ENCODE measurements at regions not wholly inside any gene's neighbourhood (a gene's known extent, or its start where the extent isn't known, plus 50 kb on each side); places are given as distances from the start of the nearest gene placed in this dataset.

GRCh38 chr14:53683229-53683628, 273.4 kb downstream of the BMP4 start:
- TF ChIP-seq CTCF (IDR thresholded peaks at IDR 0.05) = no peak
- Histone ChIP-seq H3K27ac (no peak overlapping the region), H3K9me3 (no peaks in the 10 kb centered on the region), H3K4me1 (no peaks in the 10 kb centered on the region), H3K27me3 (no peaks in the 10 kb centered on the region), H3K4me3 (no peak overlapping the region), H3K36me3 (no peaks in the 10 kb centered on the region), H3K9ac (ENCODE audit: low read depth in 2 of 2, low read length in 2 of 2) (no peak overlapping the region)
- intact Hi-C loops (cut with DNase I) = no loop called here
- no peak for DNase-seq

DNA sequence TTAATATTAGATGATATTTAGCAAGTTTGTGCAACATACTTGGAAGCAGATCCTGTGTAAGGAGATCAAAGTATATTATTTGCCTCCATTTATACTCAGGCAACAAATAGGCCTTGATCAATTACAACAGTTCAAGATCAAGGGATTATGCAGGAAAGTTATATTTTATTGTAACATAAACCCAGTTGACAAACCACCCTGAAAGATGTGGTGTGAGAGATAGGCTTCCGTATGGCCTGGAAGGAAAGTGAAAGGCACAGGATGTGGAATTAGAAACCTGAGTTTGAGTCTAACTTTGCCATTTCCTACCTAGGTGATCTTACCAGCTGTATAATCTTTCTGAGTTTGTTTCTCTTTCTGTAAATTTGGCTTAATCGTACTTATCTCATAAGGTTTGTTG, 284.1 kb downstream of the BMP4 start:
- intact Hi-C loops (cut with DNase I) = no loop called here
- H3K27ac ChIP-seq = no peak overlapping the region

GRCh38 chr14:53670701-53671100, 285.9 kb downstream of the BMP4 start:
- no peak for TF ChIP-seq CTCF (IDR thresholded peaks at IDR 0.05)
- H3K27me3 ChIP-seq = no peaks in the 10 kb centered on the region
- no peak overlapping the region for H3K4me3 ChIP-seq
- H3K9me3 ChIP-seq = no peaks in the 10 kb centered on the region
- no peaks in the 10 kb centered on the region for H3K36me3 ChIP-seq
- no peak overlapping the region for H3K27ac ChIP-seq
- no peaks in the 10 kb centered on the region for H3K4me1 ChIP-seq
- H3K9ac ChIP-seq (ENCODE audit: low read depth in 2 of 2, low read length in 2 of 2) = no peak overlapping the region
- intact Hi-C loops (cut with DNase I) = no loop called here
- no peak for DNase-seq

More for the DNA sequence above, 284.1 kb downstream of the BMP4 start:
- Histone ChIP-seq H3K9ac (ENCODE audit: low read depth in 2 of 2, low read length in 2 of 2) (no peak overlapping the region), H3K9me3 (no peaks in the 10 kb centered on the region), H3K4me3 (no peak overlapping the region), H3K27me3 (no peaks in the 10 kb centered on the region), H3K36me3 (no peaks in the 10 kb centered on the region), H3K4me1 (no peaks in the 10 kb centered on the region)
- no peak for DNase-seq
- TF ChIP-seq CTCF (IDR thresholded peaks at IDR 0.05) = no peak

DNA sequence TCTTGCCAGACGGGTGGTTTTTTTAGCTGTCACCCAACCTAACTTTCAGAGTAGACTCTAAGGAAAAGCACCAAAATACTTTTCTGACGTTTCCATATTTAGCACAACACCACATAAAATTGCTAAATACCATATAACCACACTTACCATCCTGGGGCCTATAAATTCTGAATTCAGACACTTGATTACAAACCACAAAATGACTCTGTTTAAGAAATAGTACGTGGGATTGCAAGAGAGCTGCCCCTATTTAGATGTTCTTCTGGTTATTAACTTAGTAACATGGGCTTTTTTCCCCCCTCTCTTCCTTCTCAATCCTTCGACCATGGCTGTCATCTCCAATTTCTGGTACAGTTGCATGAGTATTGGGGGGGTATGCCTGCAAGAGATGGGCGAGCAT, 287.7 kb downstream of the BMP4 start:
- H3K27ac ChIP-seq = no peak overlapping the region
- no peaks in the 10 kb centered on the region for H3K27me3 ChIP-seq
- H3K36me3 ChIP-seq = no peaks in the 10 kb centered on the region
- DNase-seq = no peak
- no peaks in the 10 kb centered on the region for H3K9me3 ChIP-seq
- H3K4me1 ChIP-seq = no peaks in the 10 kb centered on the region
- no peak for TF ChIP-seq CTCF (IDR thresholded peaks at IDR 0.05)
- intact Hi-C loops (cut with DNase I) = no loop called here
- no peak overlapping the region for H3K4me3 ChIP-seq
- H3K9ac ChIP-seq (ENCODE audit: low read depth in 2 of 2, low read length in 2 of 2) = no peak overlapping the region

DNA sequence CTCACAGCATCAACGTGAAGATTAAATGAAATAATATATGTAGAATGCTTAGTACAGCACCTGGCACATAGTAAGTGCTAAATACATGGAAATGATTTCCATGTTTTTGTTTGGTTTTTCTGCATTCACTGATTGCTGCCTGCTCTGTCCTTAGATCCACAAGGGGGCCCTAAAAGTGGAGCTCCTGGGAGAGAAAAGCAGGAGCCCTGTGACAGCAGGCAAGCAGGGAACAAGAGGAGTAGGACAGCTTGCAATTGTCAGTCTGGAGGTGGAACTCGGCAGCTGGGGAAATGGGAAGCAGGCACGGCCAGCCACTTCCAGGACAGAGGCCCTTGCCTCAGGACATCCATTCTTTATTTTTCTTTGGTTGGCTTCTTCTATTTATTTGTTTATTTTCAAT, 292.9 kb downstream of the BMP4 start:
- H3K4me1 ChIP-seq = no peaks in the 10 kb centered on the region
- H3K4me3 ChIP-seq = no peak overlapping the region
- intact Hi-C loops (cut with DNase I) = no loop called here
- no peaks in the 10 kb centered on the region for H3K9me3 ChIP-seq
- no peak for TF ChIP-seq CTCF (IDR thresholded peaks at IDR 0.05)
- H3K27me3 ChIP-seq = no peaks in the 10 kb centered on the region
- H3K27ac ChIP-seq = no peak overlapping the region
- no peak for DNase-seq
- H3K9ac ChIP-seq (ENCODE audit: low read depth in 2 of 2, low read length in 2 of 2) = no peak overlapping the region
- H3K36me3 ChIP-seq = no peaks in the 10 kb centered on the region

Measured in colonic mucosa (tissue), 4 donors.